GM23338 (cell line): ENCODE measurements at regions not wholly inside any gene's neighbourhood (a gene's known extent, or its start where the extent isn't known, plus 50 kb on each side); places are given as distances from the start of the nearest gene placed in this dataset.

Experiments
- ATAC-seq: fragments of 200-7000 bp; cut with Tn5 transposase; 3 replicates; pipeline ENCODE4 v1.9.1; 2020
- DNase-seq: peaks from one replicate; pipeline ENCODE4 v3.0.0-alpha.2; 2015; ENCODE audit warnings: low spot score
- H2AFZ ChIP-seq: fragments of 200-600 bp; sonication (generic); 2 replicates; pipeline ENCODE4 v1.8.0; 2016; ENCODE audit warnings: antibody characterized with exemption, mild to moderate bottlenecking, moderate library complexity
- H3F3A ChIP-seq: fragments of 200-600 bp; sonication (generic); replicated peaks from 2 replicates; pipeline ENCODE4 v1.8.0; 2017; ENCODE audit warnings: antibody characterized with exemption, mixed run types, low read depth
- H3K27ac ChIP-seq: fragments of 200-600 bp; sonication (generic); 2 replicates; pipeline ENCODE4 v1.6.1; 2016; ENCODE audit warnings: low read depth
- H3K27me3 ChIP-seq: fragments of 200-600 bp; sonication (generic); 2 replicates; pipeline ENCODE4 v1.8.0; 2016; ENCODE audit warnings: mild to moderate bottlenecking, mixed run types, moderate library complexity; ENCODE audit not compliant: insufficient read depth
- H3K36me3 ChIP-seq: fragments of 200-600 bp; sonication (generic); 2 replicates; pipeline ENCODE4 v1.8.0; 2016; ENCODE audit warnings: mild to moderate bottlenecking; ENCODE audit not compliant: insufficient read depth
- H3K4me1 ChIP-seq: fragments of 200-600 bp; sonication (generic); 2 replicates; pipeline ENCODE4 v1.8.0; 2016; ENCODE audit warnings: mild to moderate bottlenecking, moderate library complexity; ENCODE audit not compliant: insufficient read depth
- H3K4me2 ChIP-seq: fragments of 200-600 bp; sonication (generic); 2 replicates; pipeline ENCODE4 v1.7.1; 2017; ENCODE audit warnings: mixed run types
- H3K4me3 ChIP-seq: fragments of 200-600 bp; sonication (generic); 2 replicates; pipeline ENCODE4 v1.6.1; 2016; ENCODE audit warnings: mixed run types
- H3K79me2 ChIP-seq: fragments of 200-600 bp; sonication (generic); replicated peaks from 2 replicates; pipeline ENCODE4 v1.8.0; 2017; ENCODE audit warnings: mild to moderate bottlenecking; ENCODE audit not compliant: insufficient read depth
- H3K9me2 ChIP-seq: fragments of 200-600 bp; sonication (generic); 2 replicates; pipeline ENCODE4 v1.8.0; 2017; ENCODE audit not compliant: insufficient read depth
- H4K20me1 ChIP-seq: fragments of 200-600 bp; sonication (generic); replicated peaks from 2 replicates; pipeline ENCODE4 v1.8.0; 2017; ENCODE audit warnings: mild to moderate bottlenecking; ENCODE audit not compliant: insufficient read depth
- H3K27ac Mint-ChIP-seq: 2 replicates; pipeline ENCODE4 v1.8.0; 2020; ENCODE audit warnings: inconsistent platforms, mild to moderate bottlenecking, moderate library complexity, mixed read lengths
- H3K27me3 Mint-ChIP-seq: 3 replicates; pipeline ENCODE4 v1.8.0; 2022; ENCODE audit warnings: low read depth, mild to moderate bottlenecking, moderate library complexity, mixed read lengths, inconsistent platforms; ENCODE audit not compliant: insufficient read depth, poor library complexity
- H3K36me3 Mint-ChIP-seq: 3 replicates; pipeline ENCODE4 v1.8.0; 2021; ENCODE audit warnings: low read depth, mild to moderate bottlenecking, inconsistent platforms, moderate library complexity, mixed read lengths
- H3K4me1 Mint-ChIP-seq: 3 replicates; pipeline ENCODE4 v1.8.0; 2020; ENCODE audit warnings: mild to moderate bottlenecking, inconsistent platforms, mixed read lengths
- H3K4me3 Mint-ChIP-seq: 3 replicates; pipeline ENCODE4 v1.8.0; 2021; ENCODE audit warnings: moderate library complexity, mild to moderate bottlenecking, inconsistent platforms, mixed read lengths
- H3K9me3 Mint-ChIP-seq: 3 replicates; pipeline ENCODE4 v1.8.0; 2020; ENCODE audit warnings: moderate library complexity, mild to moderate bottlenecking, inconsistent platforms, mixed read lengths
- CREB1 ChIP-seq: fragments of 250-450 bp; sonication (Bioruptor Pico); IDR thresholded peaks from 2 replicates; pipeline ENCODE4 v1.5.0; 2020; ENCODE audit warnings: low read depth, mild to moderate bottlenecking, moderate library complexity
- EZH2 ChIP-seq: fragments of 200-600 bp; sonication (generic); IDR thresholded peaks from one replicate; pipeline ENCODE4 v1.8.0; 2017; ENCODE audit warnings: antibody characterized with exemption, mild to moderate bottlenecking, low read depth; ENCODE audit not compliant: unreplicated experiment
- EZH2phosphoT487 ChIP-seq: fragments of 200-600 bp; sonication (generic); IDR thresholded peaks from one replicate; pipeline ENCODE4 v1.8.1; 2018; ENCODE audit warnings: antibody characterized with exemption; ENCODE audit not compliant: unreplicated experiment
- JUNB ChIP-seq: IDR thresholded peaks from one replicate; pipeline ENCODE4 v1.6.1; 2016; ENCODE audit warnings: antibody characterized with exemption; ENCODE audit not compliant: unreplicated experiment
- NANOG ChIP-seq: IDR thresholded peaks from 2 replicates; pipeline ENCODE4 v1.6.1; 2016; ENCODE audit warnings: antibody characterized with exemption, borderline replicate concordance
- POLR2AphosphoS5 ChIP-seq: IDR thresholded peaks from 2 replicates; pipeline ENCODE4 v1.6.1; 2016; ENCODE audit warnings: antibody characterized with exemption, low read depth
- STAT1 ChIP-seq: IDR thresholded peaks from one replicate; pipeline ENCODE4 v1.6.1; 2016; ENCODE audit warnings: antibody characterized with exemption; ENCODE audit not compliant: unreplicated experiment
- ZNF114 ChIP-seq: fragments of 250-450 bp; sonication (Bioruptor Pico); IDR thresholded peaks from 2 replicates; pipeline ENCODE4 v1.5.0; 2020; ENCODE audit warnings: mild to moderate bottlenecking, moderate library complexity
- ZNF331 ChIP-seq: fragments of 250-450 bp; sonication (Bioruptor Pico); IDR thresholded peaks from 2 replicates; pipeline ENCODE4 v1.5.0; 2020; ENCODE audit warnings: low read depth, mild to moderate bottlenecking, moderate library complexity
- TF ChIP-seq, protein P1 (sequence below): IDR thresholded peaks from 2 replicates; pipeline ENCODE4 v1.6.1; 2016; ENCODE audit warnings: antibody characterized with exemption
- TF ChIP-seq, protein P2 (sequence below), 2 experiments: fragments of 200-600 bp in 1 of 2; sonication (generic) in 1 of 2; conservative IDR thresholded peaks; 2 replicates each; pipeline versions ENCODE4 v1.5.1 to v1.6.1; 2016 to 2017; ENCODE audit warnings: antibody characterized with exemption in 2 of 2, low read depth in 2 of 2, mild to moderate bottlenecking in 2 of 2, moderate library complexity in 1 of 2

DNA sequence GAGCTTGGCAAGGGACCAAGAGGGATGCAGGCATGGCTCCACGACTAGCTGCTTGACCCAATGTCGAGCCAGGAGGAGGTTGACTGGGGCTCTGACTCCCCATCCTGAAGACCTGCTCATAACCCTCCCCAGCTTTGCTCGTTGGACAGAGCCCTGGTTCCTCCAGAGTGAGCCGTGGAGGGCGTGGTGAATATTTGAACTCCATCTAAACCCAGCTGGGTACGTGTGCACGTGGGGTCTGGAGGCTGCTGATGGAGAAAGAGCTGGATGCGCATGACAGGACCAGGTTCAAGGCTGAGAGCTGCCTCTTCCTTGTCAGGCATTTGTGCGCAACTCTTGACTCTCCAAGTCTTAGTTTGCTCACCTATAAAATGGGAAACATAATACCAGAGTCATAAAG is 282.8 kb downstream of the TLE3 start (continued):
- TF ChIP-seq, protein P1, sequence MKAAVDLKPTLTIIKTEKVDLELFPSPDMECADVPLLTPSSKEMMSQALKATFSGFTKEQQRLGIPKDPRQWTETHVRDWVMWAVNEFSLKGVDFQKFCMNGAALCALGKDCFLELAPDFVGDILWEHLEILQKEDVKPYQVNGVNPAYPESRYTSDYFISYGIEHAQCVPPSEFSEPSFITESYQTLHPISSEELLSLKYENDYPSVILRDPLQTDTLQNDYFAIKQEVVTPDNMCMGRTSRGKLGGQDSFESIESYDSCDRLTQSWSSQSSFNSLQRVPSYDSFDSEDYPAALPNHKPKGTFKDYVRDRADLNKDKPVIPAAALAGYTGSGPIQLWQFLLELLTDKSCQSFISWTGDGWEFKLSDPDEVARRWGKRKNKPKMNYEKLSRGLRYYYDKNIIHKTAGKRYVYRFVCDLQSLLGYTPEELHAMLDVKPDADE: no peak
- no peak for TF ChIP-seq ZNF331 (CRISPR knock-in tag)
- TF ChIP-seq EZH2phosphoT487: no peak
- TF ChIP-seq NANOG: no peak
- TF ChIP-seq EZH2: no peak
- TF ChIP-seq, protein P2, sequence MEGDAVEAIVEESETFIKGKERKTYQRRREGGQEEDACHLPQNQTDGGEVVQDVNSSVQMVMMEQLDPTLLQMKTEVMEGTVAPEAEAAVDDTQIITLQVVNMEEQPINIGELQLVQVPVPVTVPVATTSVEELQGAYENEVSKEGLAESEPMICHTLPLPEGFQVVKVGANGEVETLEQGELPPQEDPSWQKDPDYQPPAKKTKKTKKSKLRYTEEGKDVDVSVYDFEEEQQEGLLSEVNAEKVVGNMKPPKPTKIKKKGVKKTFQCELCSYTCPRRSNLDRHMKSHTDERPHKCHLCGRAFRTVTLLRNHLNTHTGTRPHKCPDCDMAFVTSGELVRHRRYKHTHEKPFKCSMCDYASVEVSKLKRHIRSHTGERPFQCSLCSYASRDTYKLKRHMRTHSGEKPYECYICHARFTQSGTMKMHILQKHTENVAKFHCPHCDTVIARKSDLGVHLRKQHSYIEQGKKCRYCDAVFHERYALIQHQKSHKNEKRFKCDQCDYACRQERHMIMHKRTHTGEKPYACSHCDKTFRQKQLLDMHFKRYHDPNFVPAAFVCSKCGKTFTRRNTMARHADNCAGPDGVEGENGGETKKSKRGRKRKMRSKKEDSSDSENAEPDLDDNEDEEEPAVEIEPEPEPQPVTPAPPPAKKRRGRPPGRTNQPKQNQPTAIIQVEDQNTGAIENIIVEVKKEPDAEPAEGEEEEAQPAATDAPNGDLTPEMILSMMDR (conservative IDR thresholded peaks at IDR 0.05; ENCODE audit: low read depth in 2 of 2): no peak
- TF ChIP-seq CREB1: no peak
- TF ChIP-seq JUNB: no peak
- no peak for TF ChIP-seq POLR2AphosphoS5
- TF ChIP-seq STAT1: no peak

DNA sequence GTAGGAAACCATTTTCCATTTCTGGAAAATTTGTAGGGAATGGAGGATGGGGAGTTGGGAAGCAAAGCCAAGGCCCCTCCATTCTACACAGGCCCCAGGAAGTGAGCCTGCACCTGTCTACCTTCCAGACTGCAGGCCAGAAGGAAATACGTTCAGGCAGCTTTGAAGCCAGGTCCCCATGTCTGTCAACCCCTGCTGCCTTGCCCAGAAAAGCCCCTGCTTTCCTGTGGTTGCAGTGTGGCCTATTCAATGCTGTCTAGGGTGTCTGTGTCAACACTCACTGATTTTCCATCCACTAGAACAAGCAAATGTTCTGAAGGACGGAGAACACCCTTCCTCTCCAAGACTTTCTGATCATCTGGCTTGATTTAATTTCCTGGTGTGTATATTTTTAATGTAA is 281.9 kb downstream of the TLE3 start:
- no peaks in the 10 kb centered on the region for H4K20me1 ChIP-seq
- H3K4me3 ChIP-seq: no peak overlapping the region
- H3F3A ChIP-seq: no peaks in the 10 kb centered on the region
- ATAC-seq: no peak
- no peak for DNase-seq
- H3K27me3 ChIP-seq: no peaks in the 10 kb centered on the region
- Mint-ChIP-seq H3K27me3 (peaks cover 7% of the 10 kb centered on the region), H3K36me3 (no peaks in the 10 kb centered on the region), H3K27ac (no peak overlapping the region), H3K4me3 (no peak overlapping the region), H3K9me3 (no peaks in the 10 kb centered on the region), H3K4me1 (peaks cover 20% of the 10 kb centered on the region)
- peaks cover 5% of the 10 kb centered on the region; the same call in 1 of the 2 replicates for H3K4me1 ChIP-seq
- no peak overlapping the region for H3K4me2 ChIP-seq
- H2AFZ ChIP-seq: no peak overlapping the region
- TF ChIP-seq NANOG: no peak
- no peak for TF ChIP-seq ZNF331 (CRISPR knock-in tag)
- TF ChIP-seq, protein P1: no peak
- TF ChIP-seq EZH2phosphoT487: no peak
- no peak for TF ChIP-seq ZNF114
- no peak for TF ChIP-seq POLR2AphosphoS5
- TF ChIP-seq STAT1: no peak
- no peak for TF ChIP-seq EZH2
- H3K36me3 ChIP-seq: no peaks in the 10 kb centered on the region
- H3K27ac ChIP-seq: no peak overlapping the region
- H3K9me2 ChIP-seq: no peaks in the 10 kb centered on the region
- H3K79me2 ChIP-seq: no peaks in the 10 kb centered on the region
